Neural cell (in vitro differentiated cells): ENCODE measurements at regions not wholly inside any gene's neighbourhood (a gene's known extent, or its start where the extent isn't known, plus 50 kb on each side); places are given as distances from the start of the nearest gene placed in this dataset.

ENCODE experiments used
- H2AFZ ChIP-seq: fragments of 200-600, 300-800 bp; sonication (generic), shearing (Covaris generic); 2 replicates; pipeline ENCODE4 v1.6.0; 2014; ENCODE audit warnings: low read depth, mild to moderate bottlenecking, antibody characterized with exemption, low read length, moderate library complexity
- H3F3A ChIP-seq: fragments of 200-600 bp; shearing (Covaris generic); 2 replicates; pipeline ENCODE4 v1.6.1; 2016; ENCODE audit warnings: mild to moderate bottlenecking, moderate library complexity, mixed read lengths, antibody characterized with exemption, low read length; ENCODE audit not compliant: insufficient read depth, poor library complexity, severe bottlenecking
- H3K27ac ChIP-seq: fragments of 200-600, 300-800 bp; sonication (generic), shearing (Covaris generic); 2 replicates; pipeline ENCODE4 v1.5.1; 2014; ENCODE audit warnings: mild to moderate bottlenecking, low read length, moderate library complexity
- H3K27me3 ChIP-seq: fragments of 300-800, 200-600 bp; sonication (generic), shearing (Covaris generic); 2 replicates; pipeline ENCODE4 v1.6.0; 2014; ENCODE audit warnings: mild to moderate bottlenecking, low read depth, low read length, moderate library complexity; ENCODE audit not compliant: insufficient read depth
- H3K36me3 ChIP-seq: fragments of 300-800, 200-600 bp; sonication (generic), shearing (Covaris generic); 2 replicates; pipeline ENCODE4 v1.5.1; 2014; ENCODE audit warnings: mild to moderate bottlenecking, antibody characterized with exemption, low read length, moderate library complexity; ENCODE audit not compliant: insufficient read depth
- H3K4me2 ChIP-seq: fragments of 300-800, 200-600 bp; sonication (generic), shearing (Covaris generic); 2 replicates; pipeline ENCODE4 v1.6.0; 2014; ENCODE audit warnings: mild to moderate bottlenecking, low read length
- H3K4me3 ChIP-seq: fragments of 300-800, 200-600 bp; sonication (generic), shearing (Covaris generic); 2 replicates; pipeline ENCODE4 v1.5.1; 2014; ENCODE audit warnings: mild to moderate bottlenecking, low read length, moderate library complexity
- H3K79me2 ChIP-seq: fragments of 200-600 bp; shearing (Covaris generic); replicated peaks from 2 replicates; pipeline ENCODE4 v1.6.0; 2014; ENCODE audit warnings: mild to moderate bottlenecking, low read length, moderate library complexity; ENCODE audit not compliant: insufficient read depth
- H3K9ac ChIP-seq: fragments of 300-800, 200-600 bp; sonication (generic), shearing (Covaris generic); 2 replicates; pipeline ENCODE4 v1.6.1; 2016; ENCODE audit warnings: mild to moderate bottlenecking, low read length, mixed read lengths
- H3K9me2 ChIP-seq: fragments of 200-600 bp; shearing (Covaris generic); 2 replicates; pipeline ENCODE4 v1.6.1; 2016; ENCODE audit warnings: mild to moderate bottlenecking, low read length, mixed read lengths; ENCODE audit not compliant: insufficient read depth
- H3K9me3 ChIP-seq: fragments of 200-600, 300-800 bp; sonication (generic), shearing (Covaris generic); 2 replicates; pipeline ENCODE4 v1.6.1; 2016; ENCODE audit warnings: mild to moderate bottlenecking, mixed run types, low read length, moderate library complexity, mixed read lengths
- H4K20me1 ChIP-seq: fragments of 200-600 bp; shearing (Covaris generic); 2 replicates; pipeline ENCODE4 v1.6.1; 2016; ENCODE audit warnings: mild to moderate bottlenecking, mixed run types; ENCODE audit not compliant: insufficient read depth
- EP300 ChIP-seq: fragments of 450-650 bp; conservative IDR thresholded peaks from 2 replicates; pipeline ENCODE4 v1.6.1; 2014; ENCODE audit warnings: antibody characterized with exemption, mild to moderate bottlenecking, moderate library complexity; ENCODE audit not compliant: poor library complexity, severe bottlenecking
- EZH2 ChIP-seq: fragments of 200-600, 300-800 bp; shearing (Covaris generic), sonication (generic); IDR thresholded peaks from 2 replicates; pipeline ENCODE4 v1.6.1; 2014; ENCODE audit warnings: antibody characterized with exemption, low read length, borderline replicate concordance, mild to moderate bottlenecking; ENCODE audit not compliant: insufficient read depth, poor library complexity, severe bottlenecking
- MXI1 ChIP-seq: fragments of 450-650 bp; conservative IDR thresholded peaks from 2 replicates; pipeline ENCODE4 v1.6.1; 2014; ENCODE audit warnings: antibody characterized with exemption, mild to moderate bottlenecking; ENCODE audit not compliant: poor library complexity, severe bottlenecking
- POLR2AphosphoS5 ChIP-seq: IDR thresholded peaks from 2 replicates; pipeline ENCODE4 v1.6.1; 2012
- RAD21 ChIP-seq: fragments of 450-650 bp; conservative IDR thresholded peaks from 2 replicates; pipeline ENCODE4 v1.6.1; 2014; ENCODE audit warnings: antibody characterized with exemption, mild to moderate bottlenecking, moderate library complexity
- SMC3 ChIP-seq: fragments of 450-650 bp; conservative IDR thresholded peaks from 2 replicates; pipeline ENCODE4 v1.6.1; 2014; ENCODE audit warnings: antibody characterized with exemption, mild to moderate bottlenecking, moderate library complexity; ENCODE audit not compliant: poor library complexity
- TAF1 ChIP-seq: IDR thresholded peaks from 2 replicates; pipeline ENCODE4 v1.6.1; 2012; ENCODE audit warnings: low read depth
- TF ChIP-seq, protein P1 (sequence below): IDR thresholded peaks from 2 replicates; pipeline ENCODE4 v1.6.1; 2012; ENCODE audit warnings: borderline replicate concordance
- TF ChIP-seq, protein P2 (sequence below): fragments of 450-650 bp; IDR thresholded peaks from 2 replicates; pipeline ENCODE4 v1.5.1; 2014; ENCODE audit warnings: antibody characterized with exemption, mild to moderate bottlenecking, moderate library complexity; ENCODE audit not compliant: poor library complexity, severe bottlenecking

DNA sequence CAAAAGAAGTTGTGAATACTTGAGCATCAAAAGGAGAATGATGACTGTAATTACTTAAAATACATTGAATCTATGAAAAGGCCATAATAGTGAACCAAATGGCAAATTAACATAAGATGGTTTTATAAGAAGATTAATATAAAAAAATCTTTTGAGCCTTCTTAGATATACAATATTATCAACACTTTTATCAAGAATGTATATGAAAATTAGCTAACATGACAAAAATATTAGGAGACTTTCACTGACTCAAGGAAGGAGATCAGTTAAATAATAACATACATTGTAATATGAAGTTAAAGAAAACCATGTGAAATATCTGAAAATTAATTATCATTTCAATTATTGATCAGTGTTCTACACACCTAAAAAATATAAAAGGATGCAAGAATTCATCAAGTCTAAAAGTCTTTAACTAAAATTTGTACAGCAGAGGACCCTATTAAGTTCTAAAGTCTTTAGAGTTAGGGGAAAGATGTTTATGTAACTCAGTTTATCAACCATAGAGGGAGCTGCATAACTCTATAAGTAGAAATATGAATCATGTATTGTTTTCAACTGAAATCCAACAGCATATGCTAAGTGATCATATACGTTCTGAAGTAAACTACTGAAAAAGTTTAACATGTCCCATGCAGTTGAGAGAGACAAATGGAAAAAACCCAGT lies 756.1 kb upstream of the MIR17HG start:
- TF ChIP-seq, protein P1, sequence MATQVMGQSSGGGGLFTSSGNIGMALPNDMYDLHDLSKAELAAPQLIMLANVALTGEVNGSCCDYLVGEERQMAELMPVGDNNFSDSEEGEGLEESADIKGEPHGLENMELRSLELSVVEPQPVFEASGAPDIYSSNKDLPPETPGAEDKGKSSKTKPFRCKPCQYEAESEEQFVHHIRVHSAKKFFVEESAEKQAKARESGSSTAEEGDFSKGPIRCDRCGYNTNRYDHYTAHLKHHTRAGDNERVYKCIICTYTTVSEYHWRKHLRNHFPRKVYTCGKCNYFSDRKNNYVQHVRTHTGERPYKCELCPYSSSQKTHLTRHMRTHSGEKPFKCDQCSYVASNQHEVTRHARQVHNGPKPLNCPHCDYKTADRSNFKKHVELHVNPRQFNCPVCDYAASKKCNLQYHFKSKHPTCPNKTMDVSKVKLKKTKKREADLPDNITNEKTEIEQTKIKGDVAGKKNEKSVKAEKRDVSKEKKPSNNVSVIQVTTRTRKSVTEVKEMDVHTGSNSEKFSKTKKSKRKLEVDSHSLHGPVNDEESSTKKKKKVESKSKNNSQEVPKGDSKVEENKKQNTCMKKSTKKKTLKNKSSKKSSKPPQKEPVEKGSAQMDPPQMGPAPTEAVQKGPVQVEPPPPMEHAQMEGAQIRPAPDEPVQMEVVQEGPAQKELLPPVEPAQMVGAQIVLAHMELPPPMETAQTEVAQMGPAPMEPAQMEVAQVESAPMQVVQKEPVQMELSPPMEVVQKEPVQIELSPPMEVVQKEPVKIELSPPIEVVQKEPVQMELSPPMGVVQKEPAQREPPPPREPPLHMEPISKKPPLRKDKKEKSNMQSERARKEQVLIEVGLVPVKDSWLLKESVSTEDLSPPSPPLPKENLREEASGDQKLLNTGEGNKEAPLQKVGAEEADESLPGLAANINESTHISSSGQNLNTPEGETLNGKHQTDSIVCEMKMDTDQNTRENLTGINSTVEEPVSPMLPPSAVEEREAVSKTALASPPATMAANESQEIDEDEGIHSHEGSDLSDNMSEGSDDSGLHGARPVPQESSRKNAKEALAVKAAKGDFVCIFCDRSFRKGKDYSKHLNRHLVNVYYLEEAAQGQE: no peak
- TF ChIP-seq EP300 (no peak), EZH2 (no peak), POLR2AphosphoS5 (no peak), TAF1 (no peak), MXI1 (no peak), RAD21 (no peak), SMC3 (no peak)
- TF ChIP-seq, protein P2, sequence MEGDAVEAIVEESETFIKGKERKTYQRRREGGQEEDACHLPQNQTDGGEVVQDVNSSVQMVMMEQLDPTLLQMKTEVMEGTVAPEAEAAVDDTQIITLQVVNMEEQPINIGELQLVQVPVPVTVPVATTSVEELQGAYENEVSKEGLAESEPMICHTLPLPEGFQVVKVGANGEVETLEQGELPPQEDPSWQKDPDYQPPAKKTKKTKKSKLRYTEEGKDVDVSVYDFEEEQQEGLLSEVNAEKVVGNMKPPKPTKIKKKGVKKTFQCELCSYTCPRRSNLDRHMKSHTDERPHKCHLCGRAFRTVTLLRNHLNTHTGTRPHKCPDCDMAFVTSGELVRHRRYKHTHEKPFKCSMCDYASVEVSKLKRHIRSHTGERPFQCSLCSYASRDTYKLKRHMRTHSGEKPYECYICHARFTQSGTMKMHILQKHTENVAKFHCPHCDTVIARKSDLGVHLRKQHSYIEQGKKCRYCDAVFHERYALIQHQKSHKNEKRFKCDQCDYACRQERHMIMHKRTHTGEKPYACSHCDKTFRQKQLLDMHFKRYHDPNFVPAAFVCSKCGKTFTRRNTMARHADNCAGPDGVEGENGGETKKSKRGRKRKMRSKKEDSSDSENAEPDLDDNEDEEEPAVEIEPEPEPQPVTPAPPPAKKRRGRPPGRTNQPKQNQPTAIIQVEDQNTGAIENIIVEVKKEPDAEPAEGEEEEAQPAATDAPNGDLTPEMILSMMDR: no peak
- H3K9me3 ChIP-seq: no peaks in the 10 kb centered on the region
- H3K9me2 ChIP-seq: no peaks in the 10 kb centered on the region
- H3K27ac ChIP-seq: no peak overlapping the region
- H3F3A ChIP-seq: no peaks in the 10 kb centered on the region
- no peak overlapping the region for H3K9ac ChIP-seq
- no peak overlapping the region for H3K4me2 ChIP-seq
- H3K27me3 ChIP-seq: no peaks in the 10 kb centered on the region
- H2AFZ ChIP-seq: no peak overlapping the region
- no peaks in the 10 kb centered on the region for H3K36me3 ChIP-seq
- no peaks in the 10 kb centered on the region for H4K20me1 ChIP-seq
- H3K4me3 ChIP-seq: no peak overlapping the region
- H3K79me2 ChIP-seq: no peaks in the 10 kb centered on the region

DNA sequence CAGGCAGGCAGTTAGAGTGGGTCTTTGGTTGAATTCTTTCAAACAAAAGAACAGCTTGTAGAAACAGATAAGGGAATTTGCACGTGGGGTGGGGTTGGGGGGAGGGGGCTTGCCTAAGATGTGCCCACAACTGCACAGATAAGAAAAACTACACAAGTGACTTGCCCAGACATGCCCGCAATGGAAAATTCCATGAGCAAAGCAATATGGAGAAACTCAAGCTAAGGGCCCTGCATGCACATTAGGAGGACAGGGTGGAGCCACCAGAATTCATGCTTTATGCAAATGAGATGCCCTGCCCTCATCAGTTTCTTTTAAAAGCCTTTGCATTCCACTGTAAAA lies 755.6 kb upstream of the MIR17HG start:
- Histone ChIP-seq H3K36me3 (no peaks in the 10 kb centered on the region), H3K79me2 (no peaks in the 10 kb centered on the region), H4K20me1 (no peaks in the 10 kb centered on the region), H3K27me3 (no peaks in the 10 kb centered on the region), H3K4me2 (no peak overlapping the region), H3F3A (no peaks in the 10 kb centered on the region), H3K9ac (no peak overlapping the region), H3K27ac (no peak overlapping the region), H3K9me2 (no peaks in the 10 kb centered on the region), H3K4me3 (no peak overlapping the region), H3K9me3 (no peaks in the 10 kb centered on the region), H2AFZ (no peak overlapping the region)
- TF ChIP-seq, protein P2: no peak
- no peak for TF ChIP-seq RAD21
- no peak for TF ChIP-seq POLR2AphosphoS5
- no peak for TF ChIP-seq EZH2
- no peak for TF ChIP-seq EP300
- no peak for TF ChIP-seq TAF1
- no peak for TF ChIP-seq MXI1
- TF ChIP-seq, protein P1: no peak
- TF ChIP-seq SMC3: no peak
